HepG2 (cell line): ENCODE measurements at regions not wholly inside any gene's neighbourhood (a gene's known extent, or its start where the extent isn't known, plus 50 kb on each side); places are given as distances from the start of the nearest gene placed in this dataset.
A peak's percentile ranks its signal among the peaks of the same experiment; 100 is the strongest.

Experiments
- ARID4A ChIP-seq: sonication (generic); formaldehyde crosslinking; IDR thresholded peaks from 2 replicates; pipeline ENCODE4 v1.5.0; 2020; ENCODE audit warnings: mild to moderate bottlenecking, missing genetic modification reagents, borderline replicate concordance
- CBX2 ChIP-seq, 2 experiments: fragments of 200-600 bp in 1 of 2; sonication (generic); formaldehyde crosslinking in 1 of 2; IDR thresholded peaks; 2 replicates each; pipeline versions ENCODE4 v1.7.0 to v1.8.1; 2018 to 2022; ENCODE audit warnings: low read depth in 2 of 2, low read length in 1 of 2, mild to moderate bottlenecking in 1 of 2, missing genetic modification reagents in 1 of 2
- CHD4 ChIP-seq: fragments of 200-600 bp; sonication (generic); IDR thresholded peaks from 2 replicates; pipeline ENCODE4 v1.7.0; 2017; ENCODE audit warnings: mild to moderate bottlenecking, low read length, borderline replicate concordance
- MIER2 ChIP-seq: IDR thresholded peaks from 2 replicates; pipeline ENCODE4 v1.6.1; 2016; ENCODE audit warnings: missing biosample characterization, missing genetic modification reagents
- MXD4 ChIP-seq: IDR thresholded peaks from 2 replicates; pipeline ENCODE4 v1.6.1; 2016; ENCODE audit warnings: mild to moderate bottlenecking, missing biosample characterization, missing genetic modification reagents
- MYC ChIP-seq: sonication (generic); formaldehyde crosslinking; IDR thresholded peaks from 2 replicates; pipeline ENCODE4 v1.9.0; 2021; ENCODE audit warnings: missing genetic modification reagents, borderline replicate concordance
- NFYC ChIP-seq: IDR thresholded peaks from 2 replicates; pipeline ENCODE4 v1.6.1; 2016; ENCODE audit warnings: missing genetic modification reagents, missing compliant biosample characterization
- NKX3-1 ChIP-seq: sonication (generic); formaldehyde crosslinking; IDR thresholded peaks from 2 replicates; pipeline ENCODE4 v1.5.0; 2020; ENCODE audit warnings: missing genetic modification reagents
- RBM39 ChIP-seq: fragments of 200-400 bp; formaldehyde crosslinking; IDR thresholded peaks from one replicate; pipeline ENCODE4 v1.6.1; 2018; ENCODE audit warnings: antibody characterized with exemption, mild to moderate bottlenecking, low read depth, low read length; ENCODE audit not compliant: poor library complexity, severe bottlenecking
- ZBTB38 ChIP-seq: sonication (generic); formaldehyde crosslinking; IDR thresholded peaks from 2 replicates; pipeline ENCODE4 v1.5.1; 2020; ENCODE audit warnings: mild to moderate bottlenecking, missing genetic modification reagents
- ZHX1 ChIP-seq: sonication (generic); formaldehyde crosslinking; IDR thresholded peaks from 2 replicates; pipeline ENCODE4 v1.8.1; 2022; ENCODE audit warnings: low read depth, mild to moderate bottlenecking, missing genetic modification reagents
- ZNF121 ChIP-seq: sonication (generic); formaldehyde crosslinking; IDR thresholded peaks from 2 replicates; pipeline ENCODE4 v1.5.0; 2020; ENCODE audit warnings: mild to moderate bottlenecking, missing genetic modification reagents
- ZNF136 ChIP-seq: sonication (generic); formaldehyde crosslinking; IDR thresholded peaks from 2 replicates; pipeline ENCODE4 v1.8.1; 2022; ENCODE audit warnings: low read depth, mild to moderate bottlenecking, moderate library complexity, missing genetic modification reagents
- ZNF460 ChIP-seq: sonication (generic); formaldehyde crosslinking; IDR thresholded peaks from 2 replicates; pipeline ENCODE4 v1.5.1; 2020; ENCODE audit warnings: missing genetic modification reagents, mild to moderate bottlenecking, borderline replicate concordance
- ZNF672 ChIP-seq: sonication (generic); formaldehyde crosslinking; IDR thresholded peaks from 2 replicates; pipeline ENCODE4 v1.8.1; 2022; ENCODE audit warnings: missing genetic modification reagents
- ZNF713 ChIP-seq: sonication (generic); formaldehyde crosslinking; IDR thresholded peaks from 2 replicates; pipeline ENCODE4 v1.4.0; 2020; ENCODE audit warnings: mild to moderate bottlenecking, missing genetic modification reagents
- ZNF782 ChIP-seq: sonication (generic); formaldehyde crosslinking; IDR thresholded peaks from 2 replicates; pipeline ENCODE4 v1.4.0; 2020; ENCODE audit warnings: missing genetic modification reagents, mild to moderate bottlenecking, borderline replicate concordance
- TF ChIP-seq, protein P1 (sequence below): IDR thresholded peaks from 2 replicates; pipeline ENCODE4 v1.6.1; 2018; ENCODE audit warnings: missing genetic modification reagents
- TF ChIP-seq, protein P2 (sequence below): IDR thresholded peaks from 2 replicates; pipeline ENCODE4 v1.6.1; 2012; ENCODE audit warnings: low read depth, low read length, improper control_type of control experiment

DNA sequence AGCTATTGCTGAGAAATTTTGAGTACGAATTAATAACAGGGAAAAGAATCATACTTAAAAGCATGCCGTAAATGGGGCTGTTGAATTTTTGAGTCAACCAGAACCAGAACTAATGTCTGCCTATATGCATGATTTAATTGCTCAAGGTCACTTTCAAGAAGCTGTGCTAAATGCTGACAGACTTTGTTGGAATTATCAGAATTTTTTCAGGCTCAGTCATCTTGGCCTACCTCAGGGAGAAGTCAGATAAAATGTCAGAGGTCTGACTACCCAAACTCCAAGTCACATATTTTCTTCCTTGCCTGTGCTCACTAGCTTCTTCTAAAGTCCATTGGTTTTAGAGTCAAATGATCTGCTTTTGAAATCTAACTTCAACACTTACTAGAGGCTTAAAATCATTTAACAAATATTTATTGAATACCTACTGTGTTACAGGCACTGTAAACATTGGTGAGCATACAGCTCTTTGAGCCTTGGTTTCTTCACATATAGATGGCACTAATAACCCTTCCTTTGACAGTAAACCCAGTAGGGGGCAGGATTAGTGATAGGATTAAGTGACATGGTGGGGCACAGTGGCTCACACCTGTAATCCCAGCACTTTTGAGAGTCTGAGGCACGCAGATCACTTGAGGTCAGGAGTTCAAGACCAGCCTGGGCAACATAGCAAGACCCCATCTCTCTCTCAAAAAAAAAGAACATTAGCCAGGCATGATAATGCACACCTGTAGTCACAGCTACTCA is 121.2 kb upstream of the SLC44A3 start (continued):
- TF ChIP-seq ARID4A (CRISPR knock-in tag) (peak; percentile 27; the same call in 1 of the 2 replicates), MYC (no peak), ZNF782 (CRISPR knock-in tag) (no peak), MIER2 (no peak), CHD4 (0 out of 2 replicates have a peak, but pooled peaks have one; percentile 54), NFYC (no peak), ZBTB38 (CRISPR knock-in tag) (no peak), ZNF136 (CRISPR knock-in tag) (0 out of 2 replicates have a peak, but pooled peaks have one; percentile 9), ZNF121 (peak; percentile 98), CBX2 (IDR thresholded peaks at IDR 0.05; ENCODE audit: low read depth, low read length) (no peak), CBX2 (CRISPR knock-in tag; IDR thresholded peaks at IDR 0.05; ENCODE audit: low read depth) (no peak), ZHX1 (CRISPR knock-in tag) (0 out of 2 replicates have a peak, but pooled peaks have one; percentile 31), ZNF672 (CRISPR knock-in tag) (no peak), ZNF713 (CRISPR knock-in tag) (no peak), ZNF460 (CRISPR knock-in tag) (no peak), RBM39 (no peak), NKX3-1 (CRISPR knock-in tag) (peak; percentile 33; the same call in 1 of the 2 replicates), MXD4 (CRISPR knock-in tag) (no peak)
- TF ChIP-seq, protein P1, sequence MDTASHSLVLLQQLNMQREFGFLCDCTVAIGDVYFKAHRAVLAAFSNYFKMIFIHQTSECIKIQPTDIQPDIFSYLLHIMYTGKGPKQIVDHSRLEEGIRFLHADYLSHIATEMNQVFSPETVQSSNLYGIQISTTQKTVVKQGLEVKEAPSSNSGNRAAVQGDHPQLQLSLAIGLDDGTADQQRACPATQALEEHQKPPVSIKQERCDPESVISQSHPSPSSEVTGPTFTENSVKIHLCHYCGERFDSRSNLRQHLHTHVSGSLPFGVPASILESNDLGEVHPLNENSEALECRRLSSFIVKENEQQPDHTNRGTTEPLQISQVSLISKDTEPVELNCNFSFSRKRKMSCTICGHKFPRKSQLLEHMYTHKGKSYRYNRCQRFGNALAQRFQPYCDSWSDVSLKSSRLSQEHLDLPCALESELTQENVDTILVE (CRISPR knock-in tag): no peak
- TF ChIP-seq, protein P2, sequence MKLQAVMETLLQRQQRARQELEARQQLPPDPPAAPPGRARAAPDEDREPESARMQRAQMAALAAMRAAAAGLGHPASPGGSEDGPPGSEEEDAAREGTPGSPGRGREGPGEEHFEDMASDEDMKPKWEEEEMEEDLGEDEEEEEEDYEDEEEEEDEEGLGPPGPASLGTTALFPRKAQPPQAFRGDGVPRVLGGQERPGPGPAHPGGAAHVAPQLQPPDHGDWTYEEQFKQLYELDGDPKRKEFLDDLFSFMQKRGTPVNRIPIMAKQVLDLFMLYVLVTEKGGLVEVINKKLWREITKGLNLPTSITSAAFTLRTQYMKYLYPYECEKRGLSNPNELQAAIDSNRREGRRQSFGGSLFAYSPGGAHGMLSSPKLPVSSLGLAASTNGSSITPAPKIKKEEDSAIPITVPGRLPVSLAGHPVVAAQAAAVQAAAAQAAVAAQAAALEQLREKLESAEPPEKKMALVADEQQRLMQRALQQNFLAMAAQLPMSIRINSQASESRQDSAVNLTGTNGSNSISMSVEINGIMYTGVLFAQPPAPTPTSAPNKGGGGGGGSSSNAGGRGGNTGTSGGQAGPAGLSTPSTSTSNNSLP: peak; percentile 74
